ENCODE measurements at regions not wholly inside any gene's neighbourhood (a gene's known extent, or its start where the extent isn't known, plus 50 kb on each side); places are given as distances from the start of the nearest gene placed in this dataset.
A peak's percentile ranks its signal among the peaks of the same experiment; 100 is the strongest.

DNA sequence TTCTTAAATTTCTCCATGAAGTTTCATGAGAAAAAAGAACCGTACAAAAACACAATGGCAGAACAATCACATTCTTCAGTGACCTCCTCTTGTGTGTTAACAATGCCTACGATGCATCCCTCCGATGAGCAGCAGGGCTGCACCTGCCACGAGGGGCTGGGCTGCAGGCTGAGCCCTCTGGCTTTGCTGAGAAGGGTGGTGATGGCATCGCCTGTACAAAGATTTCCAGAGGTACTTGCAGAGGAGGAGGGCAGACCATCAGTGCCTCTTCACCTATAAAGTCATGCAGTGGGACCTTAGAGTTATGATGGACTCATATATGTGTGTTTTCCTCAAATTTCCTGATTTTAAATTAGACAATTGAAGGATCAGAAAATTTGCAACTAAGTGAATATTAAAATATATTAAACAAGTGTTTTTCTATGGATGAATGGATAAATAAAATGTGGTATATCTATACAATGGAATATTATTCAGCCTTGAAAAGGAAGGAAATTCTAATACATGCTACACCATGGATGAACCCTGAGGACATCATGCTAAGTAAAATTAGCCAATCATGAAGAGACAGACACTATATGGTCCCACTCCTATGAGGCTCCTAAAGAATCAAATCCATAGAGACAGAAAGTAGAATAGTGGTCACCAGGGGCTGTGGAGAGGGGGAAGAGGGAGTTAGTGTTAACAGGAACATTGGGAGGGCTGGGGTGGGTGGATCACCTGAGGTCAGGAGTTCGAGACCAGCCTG is 489.3 kb downstream of the SIPA1L2 start:
- no peak overlapping the region for H3K27ac ChIP-seq
- Mint-ChIP-seq H3K4me1 (peaks cover 16% of the 10 kb centered on the region), H3K9me3 (peaks cover 21% of the 10 kb centered on the region), H3K4me3 (no peak overlapping the region), H3K27me3 (ENCODE audit: insufficient read depth, low read depth) (peaks cover 11% of the 10 kb centered on the region), H3K36me3 (peaks cover 2% of the 10 kb centered on the region), H3K27ac (no peak overlapping the region)
- no peak overlapping the region for H3K4me3 ChIP-seq
- no peaks in the 10 kb centered on the region for H4K20me1 ChIP-seq (ENCODE audit: low read depth)
- H3K4me2 ChIP-seq, result no peak overlapping the region
- H3K9ac ChIP-seq, result no peak overlapping the region
- H3F3A ChIP-seq (ENCODE audit: low read depth), result peaks cover 10% of the 10 kb centered on the region
- no peaks in the 10 kb centered on the region for H3K36me3 ChIP-seq
- no peak overlapping the region for H2AFZ ChIP-seq (replicated peaks)
- H3K4me1 ChIP-seq, result peaks cover 16% of the 10 kb centered on the region
- no peak for DNase-seq (ENCODE audit: low spot score)
- H3K9me3 ChIP-seq (ENCODE audit: low read depth), result no peaks in the 10 kb centered on the region
- H3K79me2 ChIP-seq (ENCODE audit: low read depth), result no peaks in the 10 kb centered on the region
- H3K27me3 ChIP-seq, result no peaks in the 10 kb centered on the region
- TF ChIP-seq EZH2 (IDR thresholded peaks at IDR 0.05), result no peak

DNA sequence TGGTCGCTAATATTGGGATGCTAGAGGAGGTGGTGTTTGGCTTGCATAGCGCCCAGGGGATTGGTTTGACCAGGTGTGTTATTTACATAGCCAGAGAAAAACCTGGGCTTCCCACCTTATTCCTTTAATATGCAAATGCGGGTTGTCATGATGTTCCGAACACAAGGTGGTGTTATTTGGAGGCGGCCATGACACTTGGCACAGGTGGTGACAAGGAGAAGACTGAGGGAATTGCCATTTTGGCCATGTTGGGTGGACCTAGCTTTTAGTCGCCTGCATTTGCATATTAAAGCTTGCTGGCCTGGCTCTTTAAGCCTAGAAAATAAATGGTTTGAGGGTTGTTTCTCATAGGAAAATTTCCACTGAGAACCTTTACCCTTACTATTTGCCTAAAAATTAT is 490.5 kb downstream of the SIPA1L2 start:
- peaks cover 16% of the 10 kb centered on the region for H3K4me1 Mint-ChIP-seq
- TF ChIP-seq EZH2phosphoT487 (IDR thresholded peaks at IDR 0.05), result no peak
- no peaks in the 10 kb centered on the region for H3K36me3 ChIP-seq
- no peak overlapping the region for H2AFZ ChIP-seq (replicated peaks)
- H3K4me1 ChIP-seq, result peaks cover 14% of the 10 kb centered on the region
- H3K79me2 ChIP-seq (ENCODE audit: low read depth), result no peaks in the 10 kb centered on the region
- no peak overlapping the region for H3K27ac Mint-ChIP-seq
- H3K9me3 Mint-ChIP-seq, result peaks cover 20% of the 10 kb centered on the region
- no peaks in the 10 kb centered on the region for H3K9me3 ChIP-seq (ENCODE audit: low read depth)
- no peak overlapping the region for H3K4me3 Mint-ChIP-seq
- no peak overlapping the region for H3K4me3 ChIP-seq
- H3K27me3 ChIP-seq, result no peaks in the 10 kb centered on the region
- peaks cover 2% of the 10 kb centered on the region for H3K36me3 Mint-ChIP-seq
- H3K4me2 ChIP-seq, result no peak overlapping the region
- H3K27me3 Mint-ChIP-seq (ENCODE audit: insufficient read depth, low read depth), result peaks cover 11% of the 10 kb centered on the region
- H4K20me1 ChIP-seq (ENCODE audit: low read depth), result no peaks in the 10 kb centered on the region
- H3F3A ChIP-seq (ENCODE audit: low read depth), result peaks cover 10% of the 10 kb centered on the region
- no peak overlapping the region for H3K27ac ChIP-seq
- DNase-seq (ENCODE audit: low spot score), result no peak
- H3K9ac ChIP-seq, result no peak overlapping the region

DNA sequence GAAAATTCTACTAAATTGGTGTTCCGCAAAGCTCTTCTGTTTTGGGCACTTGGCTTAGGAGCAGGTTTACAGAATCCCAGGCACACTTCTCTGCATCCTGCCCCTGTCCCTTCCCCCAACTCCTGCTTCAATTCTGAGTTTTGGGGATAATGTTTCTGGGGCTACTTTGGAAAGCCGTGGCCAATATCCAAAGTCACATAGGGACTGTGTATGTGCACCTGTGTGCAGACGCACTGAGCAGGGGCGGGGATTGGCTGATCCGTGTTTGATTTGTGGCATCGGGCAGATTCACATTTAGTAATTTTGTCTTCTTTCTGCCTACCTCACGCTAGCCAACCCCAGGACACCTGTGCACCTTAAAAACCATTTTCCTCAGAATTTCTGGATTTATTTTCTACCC is 491.9 kb downstream of the SIPA1L2 start:
- Histone ChIP-seq H3K27me3 (no peaks in the 10 kb centered on the region), H3K4me2 (no peak overlapping the region), H3K27ac (no peak overlapping the region), H2AFZ (replicated peaks) (peak overlapping the region; percentile 54), H4K20me1 (ENCODE audit: low read depth) (no peaks in the 10 kb centered on the region), H3K4me1 (peaks cover 2% of the 10 kb centered on the region), H3K9ac (no peak overlapping the region), H3F3A (ENCODE audit: low read depth) (no peaks in the 10 kb centered on the region), H3K9me3 (ENCODE audit: low read depth) (no peaks in the 10 kb centered on the region), H3K79me2 (ENCODE audit: low read depth) (no peaks in the 10 kb centered on the region), H3K36me3 (no peaks in the 10 kb centered on the region), H3K4me3 (no peak overlapping the region)
- Mint-ChIP-seq H3K9me3 (peaks cover 20% of the 10 kb centered on the region), H3K4me3 (no peak overlapping the region), H3K27ac (no peak overlapping the region), H3K4me1 (peaks cover 4% of the 10 kb centered on the region), H3K27me3 (ENCODE audit: insufficient read depth, low read depth) (peaks cover 9% of the 10 kb centered on the region), H3K36me3 (peaks cover 2% of the 10 kb centered on the region)
- TF ChIP-seq EZH2phosphoT487 (IDR thresholded peaks at IDR 0.05), result no peak
- TF ChIP-seq, protein P1, sequence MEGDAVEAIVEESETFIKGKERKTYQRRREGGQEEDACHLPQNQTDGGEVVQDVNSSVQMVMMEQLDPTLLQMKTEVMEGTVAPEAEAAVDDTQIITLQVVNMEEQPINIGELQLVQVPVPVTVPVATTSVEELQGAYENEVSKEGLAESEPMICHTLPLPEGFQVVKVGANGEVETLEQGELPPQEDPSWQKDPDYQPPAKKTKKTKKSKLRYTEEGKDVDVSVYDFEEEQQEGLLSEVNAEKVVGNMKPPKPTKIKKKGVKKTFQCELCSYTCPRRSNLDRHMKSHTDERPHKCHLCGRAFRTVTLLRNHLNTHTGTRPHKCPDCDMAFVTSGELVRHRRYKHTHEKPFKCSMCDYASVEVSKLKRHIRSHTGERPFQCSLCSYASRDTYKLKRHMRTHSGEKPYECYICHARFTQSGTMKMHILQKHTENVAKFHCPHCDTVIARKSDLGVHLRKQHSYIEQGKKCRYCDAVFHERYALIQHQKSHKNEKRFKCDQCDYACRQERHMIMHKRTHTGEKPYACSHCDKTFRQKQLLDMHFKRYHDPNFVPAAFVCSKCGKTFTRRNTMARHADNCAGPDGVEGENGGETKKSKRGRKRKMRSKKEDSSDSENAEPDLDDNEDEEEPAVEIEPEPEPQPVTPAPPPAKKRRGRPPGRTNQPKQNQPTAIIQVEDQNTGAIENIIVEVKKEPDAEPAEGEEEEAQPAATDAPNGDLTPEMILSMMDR (IDR thresholded peaks at IDR 0.05), result no peak
- TF ChIP-seq EZH2 (IDR thresholded peaks at IDR 0.05), result no peak
- no peak for DNase-seq (ENCODE audit: low spot score)

DNA sequence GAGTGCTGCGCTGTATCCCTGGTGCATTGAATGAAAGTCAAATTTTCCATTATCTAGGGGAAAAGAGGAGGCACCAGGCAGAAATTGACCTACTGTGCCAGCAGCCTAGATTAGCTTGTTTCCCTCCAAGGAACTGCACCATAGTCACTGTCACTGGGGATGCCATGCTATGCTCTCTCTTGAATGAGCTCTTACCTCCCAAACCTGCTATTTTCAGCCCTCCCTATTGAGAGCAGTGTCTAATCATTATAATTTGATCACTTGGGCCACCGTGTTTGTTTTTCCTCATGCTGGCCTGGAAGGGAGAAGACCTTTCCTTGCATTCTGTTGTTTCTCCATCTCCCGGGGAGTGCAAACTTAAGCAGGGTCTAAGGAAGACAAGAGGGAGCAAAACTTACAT is 492.9 kb downstream of the SIPA1L2 start:
- Mint-ChIP-seq H3K9me3 (peaks cover 20% of the 10 kb centered on the region), H3K27me3 (ENCODE audit: insufficient read depth, low read depth) (peaks cover 11% of the 10 kb centered on the region), H3K27ac (no peak overlapping the region)

More for the DNA sequence above, 492.9 kb downstream of the SIPA1L2 start:
- H3K4me3 ChIP-seq, result no peak overlapping the region
- TF ChIP-seq EZH2 (IDR thresholded peaks at IDR 0.05) (no peak), EZH2phosphoT487 (IDR thresholded peaks at IDR 0.05) (no peak)
- TF ChIP-seq, protein P1 (IDR thresholded peaks at IDR 0.05), result no peak
- H3K36me3 Mint-ChIP-seq, result peaks cover 2% of the 10 kb centered on the region
- H2AFZ ChIP-seq (replicated peaks), result peak overlapping the region; percentile 5
- H3K9ac ChIP-seq, result no peak overlapping the region
- H3K27me3 ChIP-seq, result no peaks in the 10 kb centered on the region
- peaks cover 10% of the 10 kb centered on the region for H3K4me1 Mint-ChIP-seq
- DNase-seq (ENCODE audit: low spot score), result no peak
- H3K79me2 ChIP-seq (ENCODE audit: low read depth), result no peaks in the 10 kb centered on the region
- H3K4me1 ChIP-seq, result peaks cover 10% of the 10 kb centered on the region
- no peaks in the 10 kb centered on the region for H3K36me3 ChIP-seq
- H3K4me2 ChIP-seq, result no peak overlapping the region
- H4K20me1 ChIP-seq (ENCODE audit: low read depth), result no peaks in the 10 kb centered on the region
- no peaks in the 10 kb centered on the region for H3K9me3 ChIP-seq (ENCODE audit: low read depth)
- H3K4me3 Mint-ChIP-seq, result no peak overlapping the region
- no peak overlapping the region for H3K27ac ChIP-seq
- H3F3A ChIP-seq (ENCODE audit: low read depth), result no peaks in the 10 kb centered on the region
